B cell (primary cell): ENCODE measurements at regions not wholly inside any gene's neighbourhood (a gene's known extent, or its start where the extent isn't known, plus 50 kb on each side); places are given as distances from the start of the nearest gene placed in this dataset.
"Not testable (repeated sequence)": the region's sequence is repeated elsewhere in the genome, so short reads cannot be mapped to it uniquely, and the experiment has no call there.

ENCODE experiments used
- EZH2 ChIP-seq: IDR thresholded peaks from 2 replicates; pipeline ENCODE4 v1.6.1; 2012; ENCODE audit warnings: borderline replicate concordance, low read depth, mild to moderate bottlenecking, moderate library complexity, low read length; ENCODE audit not compliant: insufficient read depth, poor library complexity, severe bottlenecking
- TF ChIP-seq, protein P1 (sequence below): fragments of 200-600 bp; IDR thresholded peaks from one replicate; pipeline ENCODE4 v1.8.0; 2022; ENCODE audit warnings: antibody characterized with exemption, mild to moderate bottlenecking

DNA sequence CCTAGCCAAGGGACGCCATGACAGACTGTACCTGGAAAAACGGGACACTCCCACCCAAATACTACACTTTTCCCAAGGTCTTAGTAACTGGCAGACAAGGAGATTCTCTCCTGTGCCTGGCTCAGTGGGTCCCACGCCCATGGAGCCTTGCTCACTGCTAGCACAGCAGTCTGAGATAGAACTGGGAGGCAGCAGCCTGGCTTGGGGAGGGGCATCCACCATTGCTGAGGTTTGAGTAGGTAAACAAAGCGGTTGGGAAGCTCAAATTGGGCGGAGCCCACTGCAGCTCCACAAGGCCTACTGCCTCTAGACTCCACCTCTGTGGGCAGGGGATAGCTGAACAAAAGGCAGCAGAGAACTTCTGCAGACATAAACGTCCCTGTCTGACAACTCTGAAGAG is 215.1 kb upstream of the UBE2E3 start:
- TF ChIP-seq, protein P1, sequence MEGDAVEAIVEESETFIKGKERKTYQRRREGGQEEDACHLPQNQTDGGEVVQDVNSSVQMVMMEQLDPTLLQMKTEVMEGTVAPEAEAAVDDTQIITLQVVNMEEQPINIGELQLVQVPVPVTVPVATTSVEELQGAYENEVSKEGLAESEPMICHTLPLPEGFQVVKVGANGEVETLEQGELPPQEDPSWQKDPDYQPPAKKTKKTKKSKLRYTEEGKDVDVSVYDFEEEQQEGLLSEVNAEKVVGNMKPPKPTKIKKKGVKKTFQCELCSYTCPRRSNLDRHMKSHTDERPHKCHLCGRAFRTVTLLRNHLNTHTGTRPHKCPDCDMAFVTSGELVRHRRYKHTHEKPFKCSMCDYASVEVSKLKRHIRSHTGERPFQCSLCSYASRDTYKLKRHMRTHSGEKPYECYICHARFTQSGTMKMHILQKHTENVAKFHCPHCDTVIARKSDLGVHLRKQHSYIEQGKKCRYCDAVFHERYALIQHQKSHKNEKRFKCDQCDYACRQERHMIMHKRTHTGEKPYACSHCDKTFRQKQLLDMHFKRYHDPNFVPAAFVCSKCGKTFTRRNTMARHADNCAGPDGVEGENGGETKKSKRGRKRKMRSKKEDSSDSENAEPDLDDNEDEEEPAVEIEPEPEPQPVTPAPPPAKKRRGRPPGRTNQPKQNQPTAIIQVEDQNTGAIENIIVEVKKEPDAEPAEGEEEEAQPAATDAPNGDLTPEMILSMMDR, result not testable (repeated sequence)
- not testable (repeated sequence) for TF ChIP-seq EZH2
